22Rv1 (cell line): ENCODE measurements at regions not wholly inside any gene's neighbourhood (a gene's known extent, or its start where the extent isn't known, plus 50 kb on each side); places are given as distances from the start of the nearest gene placed in this dataset.

Source experiments
- H3K27ac ChIP-seq: fragments of 450-650 bp; 2 replicates; pipeline ENCODE4 v1.5.1; 2017
- CTCF ChIP-seq: fragments of 450-650 bp; IDR thresholded peaks from 2 replicates; pipeline ENCODE4 v1.5.1; 2017; ENCODE audit warnings: mild to moderate bottlenecking
- ZFX ChIP-seq: fragments of 450-650 bp; IDR thresholded peaks from 2 replicates; pipeline ENCODE4 v1.6.1; 2017; ENCODE audit warnings: antibody characterized with exemption, borderline replicate concordance

GRCh38 chrX:109843963-109844751, 111.1 kb upstream of the ACSL4 start:
- no peak overlapping the region for H3K27ac ChIP-seq
- TF ChIP-seq CTCF = no peak

GRCh38 chrX:109844986-109845385, 111.9 kb upstream of the ACSL4 start:
- no peak for TF ChIP-seq CTCF
- TF ChIP-seq ZFX = no peak
- no peak overlapping the region for H3K27ac ChIP-seq

- TF ChIP-seq ZFX (no peak), CTCF (no peak)
- H3K27ac ChIP-seq = no peak overlapping the region
These were observed 112.9 kb upstream of the ACSL4 start for GRCh38 chrX:109845996-109846395.

GRCh38 chrX:109847257-109848187, 114.5 kb upstream of the ACSL4 start:
- TF ChIP-seq ZFX (no peak), CTCF (no peak)
- no peak overlapping the region for H3K27ac ChIP-seq

- TF ChIP-seq CTCF = no peak
- no peak for TF ChIP-seq ZFX
These were observed 115.5 kb upstream of the ACSL4 start for GRCh38 chrX:109848461-109849050.

GRCh38 chrX:109854096-109854495, 121.0 kb upstream of the ACSL4 start:
- no peak overlapping the region for H3K27ac ChIP-seq
- TF ChIP-seq ZFX = no peak
- no peak for TF ChIP-seq CTCF

More at GRCh38 chrX:109848461-109849050, 115.5 kb upstream of the ACSL4 start:
- no peak overlapping the region for H3K27ac ChIP-seq
